ENCODE measurements at regions not wholly inside any gene's neighbourhood (a gene's known extent, or its start where the extent isn't known, plus 50 kb on each side); places are given as distances from the start of the nearest gene placed in this dataset.

DNA sequence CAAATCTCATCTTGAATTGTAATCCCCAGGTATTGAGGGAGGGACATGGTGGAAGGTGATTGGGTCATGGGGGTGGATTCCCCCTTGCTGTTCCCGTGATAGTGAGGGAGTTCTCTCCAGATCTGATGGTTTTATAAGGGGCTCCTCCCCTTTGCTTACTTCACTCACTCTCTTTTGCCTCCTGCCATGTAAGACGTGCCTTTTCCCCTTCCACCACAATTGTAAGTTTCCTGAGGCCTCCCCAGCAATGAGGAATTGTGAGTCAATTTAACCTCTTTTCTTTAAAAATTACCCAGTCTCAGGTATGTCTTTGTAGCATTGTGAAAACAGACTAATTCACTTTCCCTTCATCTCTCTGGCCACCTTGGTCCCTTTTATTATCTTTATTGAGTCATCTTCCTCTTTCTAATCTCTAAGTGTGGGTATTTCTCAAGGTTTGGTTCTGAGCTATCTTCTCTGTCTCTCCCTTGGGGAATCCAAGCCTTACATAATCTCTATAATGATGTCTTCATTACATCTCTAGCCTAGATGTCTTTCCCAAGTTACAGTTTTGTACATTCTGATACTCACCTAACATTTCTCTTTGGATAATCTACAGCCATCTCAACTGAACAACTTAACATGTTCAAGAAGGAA, 99.1 kb upstream of the JCAD start:
- no peaks in the 10 kb centered on the region for H3K4me1 ChIP-seq
- 11% methylated on average over 2 of the region's 2 CpGs for WGBS (ENCODE audit: missing lambda C conversion rate)
- ATAC-seq, result no peak
- H3K4me3 ChIP-seq, result no peak overlapping the region
- H3K27ac ChIP-seq, result no peak overlapping the region
- no peak for DNase-seq (ENCODE audit: low read depth in 1 of 2, low spot score in 1 of 2)
- FAIRE-seq, result no peak
- no peaks in the 10 kb centered on the region; the same call in 2 of the 3 replicates for H3K9me3 ChIP-seq
- ChIA-PET CTCF (interaction anchor here (0.6 to 1.1 kb wide), 2 partner anchors 18 to 255 kb away, joined by 3 to 4 read pairs; no protein-coding TSS in a partner anchor), POLR2A (no interaction called here)
- no peak overlapping the region for H3K4me2 ChIP-seq
- TF ChIP-seq SREBF2 (IDR thresholded peaks at IDR 0.05) (no peak), FOXS1 (CRISPR knock-in tag; IDR thresholded peaks at IDR 0.05) (no peak), REST (IDR thresholded peaks at IDR 0.05) (no peak), HOXB5 (CRISPR knock-in tag; IDR thresholded peaks at IDR 0.05) (no peak), HOXA7 (CRISPR knock-in tag; IDR thresholded peaks at IDR 0.05) (no peak), CBX2 (IDR thresholded peaks at IDR 0.05; ENCODE audit: borderline replicate concordance, low read depth) (no peak), ESRRA (IDR thresholded peaks at IDR 0.05; ENCODE audit: borderline replicate concordance, low read length) (no peak), EP300 (IDR thresholded peaks at IDR 0.05) (no peak), HEYL (CRISPR knock-in tag; IDR thresholded peaks at IDR 0.05) (no peak), EHMT2 (IDR thresholded peaks at IDR 0.05; ENCODE audit: low read depth) (no peak), ZNF302 (CRISPR knock-in tag; IDR thresholded peaks at IDR 0.05) (no peak)
- TF ChIP-seq, protein P1, sequence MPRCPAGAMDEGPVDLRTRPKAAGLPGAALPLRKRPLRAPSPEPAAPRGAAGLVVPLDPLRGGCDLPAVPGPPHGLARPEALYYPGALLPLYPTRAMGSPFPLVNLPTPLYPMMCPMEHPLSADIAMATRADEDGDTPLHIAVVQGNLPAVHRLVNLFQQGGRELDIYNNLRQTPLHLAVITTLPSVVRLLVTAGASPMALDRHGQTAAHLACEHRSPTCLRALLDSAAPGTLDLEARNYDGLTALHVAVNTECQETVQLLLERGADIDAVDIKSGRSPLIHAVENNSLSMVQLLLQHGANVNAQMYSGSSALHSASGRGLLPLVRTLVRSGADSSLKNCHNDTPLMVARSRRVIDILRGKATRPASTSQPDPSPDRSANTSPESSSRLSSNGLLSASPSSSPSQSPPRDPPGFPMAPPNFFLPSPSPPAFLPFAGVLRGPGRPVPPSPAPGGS (IDR thresholded peaks at IDR 0.05), result no peak
- TF ChIP-seq, protein P2, sequence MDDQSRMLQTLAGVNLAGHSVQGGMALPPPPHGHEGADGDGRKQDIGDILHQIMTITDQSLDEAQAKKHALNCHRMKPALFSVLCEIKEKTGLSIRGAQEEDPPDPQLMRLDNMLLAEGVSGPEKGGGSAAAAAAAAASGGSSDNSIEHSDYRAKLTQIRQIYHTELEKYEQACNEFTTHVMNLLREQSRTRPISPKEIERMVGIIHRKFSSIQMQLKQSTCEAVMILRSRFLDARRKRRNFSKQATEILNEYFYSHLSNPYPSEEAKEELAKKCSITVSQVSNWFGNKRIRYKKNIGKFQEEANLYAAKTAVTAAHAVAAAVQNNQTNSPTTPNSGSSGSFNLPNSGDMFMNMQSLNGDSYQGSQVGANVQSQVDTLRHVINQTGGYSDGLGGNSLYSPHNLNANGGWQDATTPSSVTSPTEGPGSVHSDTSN (IDR thresholded peaks at IDR 0.05), result no peak

DNA sequence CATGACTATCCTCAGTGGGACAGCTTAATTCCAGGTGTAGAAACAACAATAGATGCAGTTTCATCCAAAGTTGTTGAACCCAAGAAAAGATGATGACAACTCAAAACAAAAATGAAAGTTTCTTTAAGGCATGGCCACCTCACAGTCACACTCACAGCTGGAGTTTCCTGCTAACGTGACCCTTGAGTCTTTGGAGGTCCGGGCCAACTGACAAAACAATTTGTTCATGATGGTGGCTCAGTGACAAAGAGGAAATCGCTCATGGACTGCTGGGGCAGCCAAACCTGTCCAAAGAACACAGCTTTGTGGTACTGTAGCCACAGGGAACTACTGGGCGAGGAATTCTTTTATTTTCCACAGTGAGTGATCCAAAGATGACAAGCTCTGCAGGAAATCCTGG, 96.0 kb upstream of the JCAD start:
- WGBS (ENCODE audit: missing lambda C conversion rate), result 34% methylated on average over 4 of the region's 4 CpGs
- Histone ChIP-seq H3K27ac (no peak overlapping the region), H3K4me2 (no peak overlapping the region), H3K4me1 (0 out of 3 replicates have a peak, but pooled peaks cover 6% of the 10 kb centered on the region), H3K4me3 (no peak overlapping the region), H3K9me3 (no peaks in the 10 kb centered on the region; the same call in 2 of the 3 replicates)
- TF ChIP-seq CBX8 (IDR thresholded peaks at IDR 0.05), result no peak
- TF ChIP-seq HOXB5 (CRISPR knock-in tag; IDR thresholded peaks at IDR 0.05), result no peak
- no peak for TF ChIP-seq CTCF (IDR thresholded peaks at IDR 0.05)
- no peak for TF ChIP-seq JUN (IDR thresholded peaks at IDR 0.05)
- TF ChIP-seq POLR2AphosphoS2 (conservative IDR thresholded peaks at IDR 0.05; ENCODE audit: low read length), result no peak
- TF ChIP-seq, protein P2 (IDR thresholded peaks at IDR 0.05), result no peak
- no peak for TF ChIP-seq JUNB (IDR thresholded peaks at IDR 0.05)
- no peak for TF ChIP-seq ESRRA (IDR thresholded peaks at IDR 0.05; ENCODE audit: borderline replicate concordance, low read length)
- no peak for TF ChIP-seq MAZ (IDR thresholded peaks at IDR 0.05; ENCODE audit: borderline replicate concordance, low read depth, low read length)
- TF ChIP-seq MYC (IDR thresholded peaks at IDR 0.05; ENCODE audit: borderline replicate concordance, low read length), result no peak
- TF ChIP-seq KDM1A (IDR thresholded peaks at IDR 0.05; ENCODE audit: low read depth), result no peak
- TF ChIP-seq KDM5A (IDR thresholded peaks at IDR 0.05), result no peak
- no peak for TF ChIP-seq CBX2 (IDR thresholded peaks at IDR 0.05; ENCODE audit: borderline replicate concordance, low read depth)
- TF ChIP-seq, protein P3, sequence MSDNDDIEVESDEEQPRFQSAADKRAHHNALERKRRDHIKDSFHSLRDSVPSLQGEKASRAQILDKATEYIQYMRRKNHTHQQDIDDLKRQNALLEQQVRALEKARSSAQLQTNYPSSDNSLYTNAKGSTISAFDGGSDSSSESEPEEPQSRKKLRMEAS (IDR thresholded peaks at IDR 0.05), result no peak
- POLR2A ChIA-PET, result no interaction called here
- FAIRE-seq, result no peak
- ATAC-seq, result no peak
- CTCF ChIA-PET, result interaction anchor here (1.1 kb wide), 2 partner anchors 21 to 48 kb away, joined by 3 to 4 read pairs; no protein-coding TSS in a partner anchor
- no peak for DNase-seq (ENCODE audit: low read depth in 1 of 2, low spot score in 1 of 2)
